Progenitor cell of endocrine pancreas (in vitro differentiated cells): ENCODE measurements at regions not wholly inside any gene's neighbourhood (a gene's known extent, or its start where the extent isn't known, plus 50 kb on each side); places are given as distances from the start of the nearest gene placed in this dataset.

Experiments used
- DNase-seq: peaks from one replicate; pipeline ENCODE4 v3.0.0; 2021; ENCODE audit warnings: low spot score; ENCODE audit not compliant: unreplicated experiment
- H3K27ac Mint-ChIP-seq: 2 replicates; pipeline ENCODE4 v1.8.0; 2021; ENCODE audit warnings: mild to moderate bottlenecking, moderate library complexity, mixed read lengths
- H3K27me3 Mint-ChIP-seq: 2 replicates; pipeline ENCODE4 v1.8.0; 2021; ENCODE audit warnings: mixed read lengths
- H3K36me3 Mint-ChIP-seq: 2 replicates; pipeline ENCODE4 v1.8.0; 2022; ENCODE audit warnings: mixed read lengths; ENCODE audit not compliant: insufficient read depth
- H3K4me1 Mint-ChIP-seq: 2 replicates; pipeline ENCODE4 v1.8.0; 2021; ENCODE audit warnings: low read depth, mixed read lengths
- H3K4me3 Mint-ChIP-seq: 2 replicates; pipeline ENCODE4 v1.8.0; 2021; ENCODE audit warnings: low read depth, mild to moderate bottlenecking, moderate library complexity, mixed read lengths
- H3K9me3 Mint-ChIP-seq: 2 replicates; pipeline ENCODE4 v1.8.0; 2021; ENCODE audit warnings: low read depth, mixed read lengths
- TF ChIP-seq, protein P1 (sequence below): fragments of 200-600 bp; sonication (generic); IDR thresholded peaks from one replicate; pipeline ENCODE4 v1.5.0; 2021; ENCODE audit warnings: antibody characterized with exemption, mild to moderate bottlenecking; ENCODE audit not compliant: unreplicated experiment

DNA sequence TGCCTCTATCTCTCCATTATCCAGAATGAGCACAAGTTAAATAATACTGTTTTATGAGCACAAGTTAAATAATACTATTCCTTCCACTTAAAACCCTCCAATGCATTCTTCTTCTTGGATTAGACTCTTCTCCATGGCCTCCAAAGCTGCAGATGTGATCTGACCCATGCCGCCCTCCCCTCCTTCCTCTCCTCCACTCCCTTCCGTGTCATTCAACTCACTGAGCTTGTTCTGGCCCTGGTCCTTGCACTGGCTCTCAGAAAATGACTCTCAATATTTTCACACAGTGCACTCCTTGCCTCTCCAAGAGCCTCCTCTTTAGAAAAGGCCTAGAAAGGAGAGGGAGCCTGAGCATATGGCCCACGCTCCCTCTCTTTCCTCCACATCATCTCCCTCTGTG, 125.0 kb upstream of the CD93 start:
- peaks cover 61% of the 10 kb centered on the region for H3K27me3 Mint-ChIP-seq
- H3K27ac Mint-ChIP-seq, result no peak overlapping the region
- no peaks in the 10 kb centered on the region for H3K9me3 Mint-ChIP-seq
- H3K4me3 Mint-ChIP-seq, result no peak overlapping the region
- H3K36me3 Mint-ChIP-seq, result no peaks in the 10 kb centered on the region
- TF ChIP-seq, protein P1, sequence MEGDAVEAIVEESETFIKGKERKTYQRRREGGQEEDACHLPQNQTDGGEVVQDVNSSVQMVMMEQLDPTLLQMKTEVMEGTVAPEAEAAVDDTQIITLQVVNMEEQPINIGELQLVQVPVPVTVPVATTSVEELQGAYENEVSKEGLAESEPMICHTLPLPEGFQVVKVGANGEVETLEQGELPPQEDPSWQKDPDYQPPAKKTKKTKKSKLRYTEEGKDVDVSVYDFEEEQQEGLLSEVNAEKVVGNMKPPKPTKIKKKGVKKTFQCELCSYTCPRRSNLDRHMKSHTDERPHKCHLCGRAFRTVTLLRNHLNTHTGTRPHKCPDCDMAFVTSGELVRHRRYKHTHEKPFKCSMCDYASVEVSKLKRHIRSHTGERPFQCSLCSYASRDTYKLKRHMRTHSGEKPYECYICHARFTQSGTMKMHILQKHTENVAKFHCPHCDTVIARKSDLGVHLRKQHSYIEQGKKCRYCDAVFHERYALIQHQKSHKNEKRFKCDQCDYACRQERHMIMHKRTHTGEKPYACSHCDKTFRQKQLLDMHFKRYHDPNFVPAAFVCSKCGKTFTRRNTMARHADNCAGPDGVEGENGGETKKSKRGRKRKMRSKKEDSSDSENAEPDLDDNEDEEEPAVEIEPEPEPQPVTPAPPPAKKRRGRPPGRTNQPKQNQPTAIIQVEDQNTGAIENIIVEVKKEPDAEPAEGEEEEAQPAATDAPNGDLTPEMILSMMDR, result no peak
- no peak for DNase-seq
- H3K4me1 Mint-ChIP-seq, result peaks cover 5% of the 10 kb centered on the region

DNA sequence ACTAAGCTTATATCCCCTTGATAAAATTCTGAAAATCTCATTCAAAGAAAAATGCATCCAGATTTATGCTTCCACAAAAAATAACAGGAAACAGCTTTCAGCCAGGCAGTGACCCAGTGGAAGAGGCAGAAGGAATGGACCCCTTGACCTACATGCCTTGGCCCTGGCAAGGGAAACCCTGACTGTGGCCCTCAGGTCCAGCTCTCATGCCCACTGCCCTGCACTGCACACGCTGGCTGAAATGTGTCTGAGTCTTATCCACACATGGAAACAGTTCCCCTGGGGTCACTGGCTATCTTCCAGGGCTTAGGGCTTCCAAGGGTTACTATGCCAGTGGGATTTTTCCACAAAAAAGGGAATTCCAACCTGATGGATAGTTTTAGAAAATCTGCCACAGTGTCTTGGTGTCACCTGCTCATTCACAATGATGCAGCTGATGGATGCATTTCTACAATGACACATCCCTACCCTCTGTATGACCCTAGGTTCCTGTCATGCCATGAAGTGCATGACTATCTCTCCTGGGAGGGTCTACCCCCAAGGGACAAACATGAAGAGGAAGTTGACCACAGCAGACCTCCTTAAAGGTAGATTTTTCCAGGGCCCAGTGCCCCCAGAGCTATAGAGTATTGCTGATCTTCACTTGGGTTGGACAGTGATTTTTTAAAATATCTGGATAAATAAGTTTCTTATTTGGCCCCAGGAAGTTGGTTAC, 121.9 kb upstream of the CD93 start:
- Mint-ChIP-seq H3K36me3 (no peaks in the 10 kb centered on the region), H3K4me1 (peaks cover 25% of the 10 kb centered on the region), H3K9me3 (no peaks in the 10 kb centered on the region), H3K27me3 (peaks cover 85% of the 10 kb centered on the region), H3K4me3 (no peak overlapping the region), H3K27ac (no peak overlapping the region)
- DNase-seq, result no peak
- TF ChIP-seq, protein P1, result no peak

DNA sequence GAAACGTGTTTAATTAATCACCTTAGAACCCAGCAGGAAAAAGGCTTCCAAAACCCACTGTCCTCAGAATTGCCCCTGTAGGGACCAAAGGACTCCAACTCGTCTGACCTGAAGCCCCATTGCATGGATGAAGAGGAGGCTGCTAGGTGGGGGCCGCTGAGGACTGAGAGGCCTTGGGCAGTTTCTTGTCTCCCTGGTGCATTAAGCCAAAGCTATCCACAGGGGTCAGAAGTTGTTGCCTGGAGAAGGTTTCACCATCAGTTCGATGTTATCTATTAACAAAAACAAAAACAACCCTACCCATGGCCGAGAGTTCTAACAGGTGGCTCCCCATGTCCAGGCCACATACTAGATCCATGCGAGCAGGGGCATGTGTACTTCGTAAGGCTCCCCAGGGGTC, 120.9 kb upstream of the CD93 start:
- Mint-ChIP-seq H3K36me3 (no peaks in the 10 kb centered on the region), H3K4me3 (no peak overlapping the region), H3K27me3 (peaks cover 88% of the 10 kb centered on the region), H3K27ac (no peak overlapping the region), H3K9me3 (no peaks in the 10 kb centered on the region), H3K4me1 (peaks cover 22% of the 10 kb centered on the region)
- TF ChIP-seq, protein P1, result no peak
- DNase-seq, result no peak

DNA sequence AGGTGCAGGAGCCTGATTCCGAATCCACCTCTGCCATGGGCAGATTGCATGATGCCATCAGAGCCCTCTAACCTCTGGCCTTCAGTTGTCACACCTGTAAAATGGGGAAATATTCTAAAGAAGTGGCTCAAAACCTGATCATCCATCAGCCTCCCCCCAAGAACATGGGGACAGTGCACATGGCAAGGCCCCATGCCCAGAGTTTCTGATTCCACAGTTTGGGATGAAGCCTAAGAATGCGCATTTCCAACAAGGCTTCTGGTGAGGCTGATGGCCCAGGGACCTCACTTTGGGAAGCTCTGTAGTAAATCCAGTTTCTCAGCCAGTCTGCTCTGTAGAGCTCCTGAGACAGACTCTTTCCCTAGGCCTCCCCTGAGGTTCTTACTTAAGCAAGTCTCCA, 119.9 kb upstream of the CD93 start:
- Mint-ChIP-seq H3K27me3 (peaks cover 88% of the 10 kb centered on the region), H3K9me3 (no peaks in the 10 kb centered on the region), H3K36me3 (no peaks in the 10 kb centered on the region), H3K27ac (no peak overlapping the region), H3K4me3 (no peak overlapping the region), H3K4me1 (peaks cover 21% of the 10 kb centered on the region)
- TF ChIP-seq, protein P1, result no peak
- no peak for DNase-seq

DNA sequence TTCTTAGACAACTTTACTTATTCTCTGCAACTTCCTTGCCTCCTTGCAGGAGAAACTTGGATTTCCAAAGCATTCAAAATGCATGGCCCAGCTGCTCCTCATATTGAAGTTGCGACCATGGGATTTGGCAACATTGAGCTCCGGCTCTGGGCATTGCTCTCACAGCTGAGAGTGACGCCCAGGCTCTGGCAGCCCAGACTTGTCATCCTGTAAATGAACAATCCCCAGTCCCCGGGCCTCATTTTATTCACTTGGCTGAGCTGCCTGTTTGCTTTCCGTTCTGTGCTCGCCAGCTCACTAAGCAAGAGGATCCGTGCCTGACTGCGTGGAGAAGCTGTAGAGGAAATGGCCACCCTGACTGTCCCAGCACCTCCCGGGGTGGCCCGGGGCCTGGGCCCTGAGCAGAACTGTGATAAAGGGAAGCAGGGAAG, 119.5 kb upstream of the CD93 start:
- H3K36me3 Mint-ChIP-seq, result no peaks in the 10 kb centered on the region
- TF ChIP-seq, protein P1, result no peak
- no peaks in the 10 kb centered on the region for H3K9me3 Mint-ChIP-seq
- H3K27me3 Mint-ChIP-seq, result peaks cover 90% of the 10 kb centered on the region
- H3K4me1 Mint-ChIP-seq, result peaks cover 21% of the 10 kb centered on the region
- H3K27ac Mint-ChIP-seq, result no peak overlapping the region
- H3K4me3 Mint-ChIP-seq, result no peak overlapping the region
- DNase-seq, result no peak
